Caco-2 (cell line): ENCODE measurements at regions not wholly inside any gene's neighbourhood (a gene's known extent, or its start where the extent isn't known, plus 50 kb on each side); places are given as distances from the start of the nearest gene placed in this dataset.
"Not testable (repeated sequence)": the region's sequence is repeated elsewhere in the genome, so short reads cannot be mapped to it uniquely, and the experiment has no call there.

Experiments used
- BruUV-seq: library from RNA; stranded (reverse); fragments of 400-500 nt; replicated peaks from 2 replicates; lab custom pipeline; 2021; lab: Mats Ljungman, UMichigan
- CTCF ChIA-PET: fragments of 300-600 bp; sonication (Branson Sonifier 250); formaldehyde crosslinking; loops from one replicate; lab custom pipeline; 2022; ENCODE audit warnings: antibody characterized with exemption; lab: Charles Lee
- POLR2A ChIA-PET: fragments of 300-600 bp; sonication (Branson Sonifier 250); formaldehyde crosslinking; loops from one replicate; lab custom pipeline; 2022; ENCODE audit warnings: antibody characterized with exemption; lab: Charles Lee
- DNase-seq, 2 experiments: peaks; one replicate each; pipeline versions ENCODE4 v3.0.0 to v3.0.0-alpha.2; 2020 to 2022
- H3K27me3 ChIP-seq: replicated peaks from 2 replicates; pipeline ENCODE4 v1.6.0; 2011; ENCODE audit warnings: low read length; ENCODE audit not compliant: control insufficient read depth, insufficient read depth
- H3K36me3 ChIP-seq: 2 replicates; pipeline ENCODE4 v1.5.1; 2011; ENCODE audit warnings: low read length; ENCODE audit not compliant: control insufficient read depth, insufficient read depth
- H3K4me1 ChIP-seq: fragments of 250-450 bp; sonication (Bioruptor Pico); 2 replicates; pipeline ENCODE4 v1.5.1; 2020; ENCODE audit warnings: mild to moderate bottlenecking
- H3K4me3 ChIP-seq: 2 replicates; pipeline ENCODE4 v1.5.1; 2011; ENCODE audit warnings: low read depth, mild to moderate bottlenecking, control low read depth, low read length
- H3K9me3 ChIP-seq: fragments of 250-450 bp; sonication (Bioruptor Pico); 2 replicates; pipeline ENCODE4 v1.5.1; 2020; ENCODE audit warnings: mild to moderate bottlenecking, moderate library complexity
- H3K27ac Mint-ChIP-seq: one replicate; pipeline ENCODE4 v1.8.0; 2022; ENCODE audit warnings: mixed read lengths; ENCODE audit not compliant: unreplicated experiment
- H3K27me3 Mint-ChIP-seq: one replicate; pipeline ENCODE4 v1.8.0; 2022; ENCODE audit warnings: mixed read lengths; ENCODE audit not compliant: insufficient read depth, unreplicated experiment
- H3K36me3 Mint-ChIP-seq: one replicate; pipeline ENCODE4 v1.8.0; 2022; ENCODE audit warnings: mild to moderate bottlenecking, mixed read lengths; ENCODE audit not compliant: insufficient read depth, unreplicated experiment
- H3K4me1 Mint-ChIP-seq: one replicate; pipeline ENCODE4 v1.8.0; 2022; ENCODE audit warnings: low read depth, mixed read lengths; ENCODE audit not compliant: unreplicated experiment
- H3K4me3 Mint-ChIP-seq: one replicate; pipeline ENCODE4 v1.8.0; 2022; ENCODE audit warnings: mild to moderate bottlenecking, moderate library complexity, mixed read lengths; ENCODE audit not compliant: unreplicated experiment
- H3K9me3 Mint-ChIP-seq: one replicate; pipeline ENCODE4 v1.8.0; 2022; ENCODE audit warnings: mixed read lengths; ENCODE audit not compliant: unreplicated experiment
- CTCF ChIP-seq, 2 experiments: fragments of 200-600 bp in 1 of 2; IDR thresholded peaks; 1 replicate in 1 of 2; 2 replicates in 1 of 2; pipeline versions ENCODE4 v1.5.1 to v1.8.0; 2011 to 2022; ENCODE audit warnings: antibody characterized with exemption in 1 of 2, control low read depth in 1 of 2, inconsistent platforms in 1 of 2, low read depth in 1 of 2, low read length in 1 of 2, mild to moderate bottlenecking in 1 of 2, moderate library complexity in 1 of 2; ENCODE audit not compliant: insufficient read depth in 1 of 2, severe bottlenecking in 1 of 2, unreplicated experiment in 1 of 2
- intact Hi-C: fragments of 100-400 bp; cut with micrococcal nuclease; formaldehyde crosslinking; loops from one replicate; pipeline ENCODE4 v1.10.0; 2022; ENCODE audit not compliant: unreplicated experiment

- no peaks in the 10 kb centered on the region for H3K27me3 ChIP-seq
- POLR2A ChIA-PET: no interaction called here
These were observed 203.1 kb downstream of the ARHGEF9 start for GRCh38 chrX:63581906-63582305.

GRCh38 chrX:63581398-63581797, 203.6 kb downstream of the ARHGEF9 start:
- H3K4me1 Mint-ChIP-seq: no peaks in the 10 kb centered on the region
- no peak for TF ChIP-seq CTCF (IDR thresholded peaks at IDR 0.05; ENCODE audit: insufficient read depth in 1 of 2, low read depth in 1 of 2, low read length in 1 of 2, severe bottlenecking in 1 of 2, unreplicated experiment in 1 of 2)
- no peak overlapping the region for H3K4me3 ChIP-seq
- H3K27ac Mint-ChIP-seq: no peak overlapping the region
- intact Hi-C loops: no loop called here
- no peak overlapping the region for H3K4me3 Mint-ChIP-seq
- ChIA-PET POLR2A (no interaction called here), CTCF (no interaction called here)
- H3K9me3 ChIP-seq: no peaks in the 10 kb centered on the region
- no peak for DNase-seq
- no peaks in the 10 kb centered on the region for H3K27me3 ChIP-seq
- H3K4me1 ChIP-seq: no peaks in the 10 kb centered on the region
- H3K27me3 Mint-ChIP-seq: no peaks in the 10 kb centered on the region
- no peaks in the 10 kb centered on the region for H3K36me3 Mint-ChIP-seq
- no peaks in the 10 kb centered on the region for H3K9me3 Mint-ChIP-seq
- no peaks in the 10 kb centered on the region for H3K36me3 ChIP-seq
- no TSS peak for BruUV-seq

More at GRCh38 chrX:63581906-63582305, 203.1 kb downstream of the ARHGEF9 start:
- no peaks in the 10 kb centered on the region for H3K36me3 Mint-ChIP-seq
- no peaks in the 10 kb centered on the region for H3K9me3 Mint-ChIP-seq
- intact Hi-C loops: no loop called here
- no peaks in the 10 kb centered on the region for H3K4me1 Mint-ChIP-seq
- H3K4me1 ChIP-seq: no peaks in the 10 kb centered on the region
- DNase-seq: no peak
- H3K4me3 Mint-ChIP-seq: no peak overlapping the region
- no peak overlapping the region for H3K4me3 ChIP-seq
- no peak overlapping the region for H3K27ac Mint-ChIP-seq
- TF ChIP-seq CTCF (IDR thresholded peaks at IDR 0.05; ENCODE audit: insufficient read depth in 1 of 2, low read depth in 1 of 2, low read length in 1 of 2, severe bottlenecking in 1 of 2, unreplicated experiment in 1 of 2): no peak
- H3K27me3 Mint-ChIP-seq: peaks cover 2% of the 10 kb centered on the region
- CTCF ChIA-PET: no interaction called here
- no TSS peak for BruUV-seq
- no peaks in the 10 kb centered on the region for H3K36me3 ChIP-seq
- H3K9me3 ChIP-seq: no peaks in the 10 kb centered on the region

- Mint-ChIP-seq H3K27me3 (no peaks in the 10 kb centered on the region), H3K9me3 (no peaks in the 10 kb centered on the region), H3K27ac (no peak overlapping the region), H3K4me3 (no peak overlapping the region), H3K36me3 (no peaks in the 10 kb centered on the region), H3K4me1 (no peaks in the 10 kb centered on the region)
- POLR2A ChIA-PET: no interaction called here
- no peaks in the 10 kb centered on the region for H3K4me1 ChIP-seq
- intact Hi-C loops: no loop called here
- CTCF ChIA-PET: no interaction called here
- no peak for DNase-seq
- no TSS peak for BruUV-seq
- H3K9me3 ChIP-seq: no peaks in the 10 kb centered on the region
- H3K4me3 ChIP-seq: no peak overlapping the region
- no peaks in the 10 kb centered on the region for H3K27me3 ChIP-seq
- no peak for TF ChIP-seq CTCF (IDR thresholded peaks at IDR 0.05; ENCODE audit: insufficient read depth in 1 of 2, low read depth in 1 of 2, low read length in 1 of 2, severe bottlenecking in 1 of 2, unreplicated experiment in 1 of 2)
- no peaks in the 10 kb centered on the region for H3K36me3 ChIP-seq
These were observed 208.5 kb downstream of the ARHGEF9 start for GRCh38 chrX:63576533-63576932.

DNA sequence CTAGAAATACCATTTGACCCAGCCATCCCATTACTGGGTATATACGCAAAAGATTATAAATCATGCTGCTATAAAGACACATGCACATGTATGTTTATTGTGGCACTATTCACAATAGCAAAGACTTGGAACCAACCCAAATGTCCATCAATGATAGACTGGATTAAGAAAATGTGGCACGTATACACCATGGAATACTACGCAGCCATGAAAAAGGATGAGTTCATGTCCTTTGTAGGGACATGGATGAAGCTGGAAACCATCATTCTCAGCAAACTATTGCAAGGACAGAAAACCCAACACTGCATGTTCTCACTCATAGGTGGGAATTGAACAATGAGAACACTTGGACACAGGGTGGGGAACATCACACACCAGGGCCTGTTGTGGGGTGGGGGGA, 209.3 kb downstream of the ARHGEF9 start:
- H3K9me3 Mint-ChIP-seq, H3K27me3 ChIP-seq, intact Hi-C loops, H3K4me1 Mint-ChIP-seq, BruUV-seq, H3K27ac Mint-ChIP-seq, CTCF ChIA-PET, H3K4me1 ChIP-seq, H3K4me3 Mint-ChIP-seq, DNase-seq, H3K27me3 Mint-ChIP-seq, H3K9me3 ChIP-seq, H3K36me3 Mint-ChIP-seq, H3K4me3 ChIP-seq, H3K36me3 ChIP-seq, POLR2A ChIA-PET: not testable (repeated sequence)
